NCI-H2081 treated with DMSO at 0.1 percent for 48 hours (cell line): ENCODE measurements at regions not wholly inside any gene's neighbourhood (a gene's known extent, or its start where the extent isn't known, plus 50 kb on each side); places are given as distances from the start of the nearest gene placed in this dataset.
"Not testable (repeated sequence)": the region's sequence is repeated elsewhere in the genome, so short reads cannot be mapped to it uniquely, and the experiment has no call there.

Experiments
- DNase-seq: peaks from one replicate; lab custom pipeline; 2025; lab: John Stamatoyannopoulos, UW

DNA sequence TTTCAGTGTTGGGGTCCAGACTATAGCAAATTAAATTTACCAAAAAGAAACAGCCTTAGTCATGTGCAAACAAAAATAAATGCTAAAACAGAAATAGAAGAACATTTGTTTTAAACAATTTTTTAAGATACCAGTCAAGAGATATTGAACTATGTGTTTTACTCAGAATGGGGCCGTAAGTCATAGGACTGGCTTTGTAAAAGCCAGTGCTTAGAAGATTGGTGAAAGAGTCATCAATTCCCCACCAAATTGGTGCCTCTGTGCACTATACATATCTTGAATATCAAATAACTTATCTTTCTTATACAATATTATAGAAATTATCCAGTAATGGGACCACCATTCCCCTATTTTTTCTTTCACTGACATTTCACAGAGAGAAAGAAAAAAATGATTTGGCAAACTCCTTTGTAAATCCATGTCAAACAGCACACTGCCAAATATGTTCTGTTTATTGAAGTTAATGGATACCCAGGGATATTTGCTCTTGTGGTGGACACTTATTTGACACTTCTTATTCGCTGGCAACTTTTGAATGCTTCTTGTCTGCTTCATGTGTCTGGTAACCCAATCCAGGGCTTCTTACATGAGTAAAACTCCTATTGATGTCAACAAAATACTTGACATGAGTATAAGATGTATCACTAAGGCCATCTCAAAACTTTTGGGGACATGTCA lies 145.7 kb upstream of the PKN2 start:
- DNase-seq, result no peak

DNA sequence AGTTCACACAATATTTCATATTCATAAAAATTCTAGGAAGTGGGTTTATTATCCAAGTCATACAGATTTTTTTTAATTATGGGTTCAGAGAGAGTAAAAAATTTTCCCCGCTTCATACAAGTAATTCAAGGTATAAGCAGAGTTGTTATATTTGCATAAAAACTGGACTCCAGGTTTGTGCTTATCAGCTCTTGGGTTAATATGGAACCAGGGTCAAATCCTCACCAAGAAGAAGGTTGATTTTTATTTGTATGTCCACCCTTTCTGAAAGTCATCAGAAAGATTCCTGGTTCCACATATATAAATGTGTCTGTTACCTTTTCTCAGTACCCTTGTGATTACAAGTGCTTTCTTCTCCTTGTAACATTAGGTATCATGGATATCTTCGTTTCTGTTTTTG lies 143.8 kb upstream of the PKN2 start:
- DNase-seq, result no peak

DNA sequence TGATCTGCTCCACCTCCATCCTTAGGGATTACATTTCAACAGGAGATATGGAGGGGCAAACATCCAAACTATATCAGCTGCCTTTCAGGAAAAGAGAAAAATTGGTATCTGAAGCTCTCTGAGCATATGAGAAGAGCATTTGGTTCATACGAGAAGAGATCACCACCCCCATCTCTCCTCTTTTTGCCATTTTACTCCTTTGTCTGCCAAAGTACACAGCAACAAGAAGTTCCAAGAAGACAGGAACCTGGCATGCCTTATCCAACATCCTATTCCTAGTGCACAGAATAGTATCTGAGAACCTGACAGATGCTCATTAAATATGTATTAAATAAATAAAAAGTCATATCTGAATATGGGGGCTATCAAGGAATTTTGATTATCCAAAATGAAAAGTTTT lies 142.5 kb upstream of the PKN2 start:
- DNase-seq, result no peak

DNA sequence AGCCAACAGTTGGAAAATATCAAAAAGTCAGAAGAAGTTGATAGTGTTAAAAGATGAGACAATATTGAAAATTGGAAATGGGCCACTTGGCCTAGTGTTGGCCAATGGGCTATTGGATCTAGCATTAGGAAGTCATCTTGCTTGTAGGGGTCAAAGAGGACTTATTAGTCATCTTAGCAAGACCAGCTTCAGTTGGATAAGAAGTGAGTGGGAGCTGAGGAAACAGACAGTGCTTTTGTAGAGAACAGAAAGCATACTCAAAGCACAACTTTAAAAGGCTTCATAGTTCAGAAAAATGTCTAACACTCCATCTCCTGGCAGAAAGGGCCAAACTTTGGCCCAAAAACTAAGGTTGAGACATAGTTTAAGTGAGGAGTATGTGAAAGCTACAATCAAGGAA lies 139.9 kb upstream of the PKN2 start:
- no peak for DNase-seq

DNA sequence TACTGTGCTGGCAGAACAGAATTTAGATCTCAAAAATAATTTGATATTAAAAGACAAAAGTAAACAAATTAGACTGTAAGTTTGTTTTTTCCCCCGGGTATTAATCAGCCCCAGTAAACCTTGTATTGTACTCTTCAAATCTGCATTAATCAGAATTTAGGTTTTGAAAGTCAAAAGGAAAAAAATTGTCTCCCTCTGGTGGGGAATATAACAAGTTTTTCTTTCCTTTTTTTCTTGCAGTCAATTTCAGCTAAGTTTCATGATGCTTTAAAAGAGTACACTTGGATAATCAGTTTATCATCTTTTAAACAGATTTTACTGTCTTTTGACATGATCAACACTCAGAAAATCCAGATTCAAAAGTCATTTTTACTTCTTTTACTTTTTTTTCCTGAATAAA lies 134.5 kb upstream of the PKN2 start:
- no peak for DNase-seq

DNA sequence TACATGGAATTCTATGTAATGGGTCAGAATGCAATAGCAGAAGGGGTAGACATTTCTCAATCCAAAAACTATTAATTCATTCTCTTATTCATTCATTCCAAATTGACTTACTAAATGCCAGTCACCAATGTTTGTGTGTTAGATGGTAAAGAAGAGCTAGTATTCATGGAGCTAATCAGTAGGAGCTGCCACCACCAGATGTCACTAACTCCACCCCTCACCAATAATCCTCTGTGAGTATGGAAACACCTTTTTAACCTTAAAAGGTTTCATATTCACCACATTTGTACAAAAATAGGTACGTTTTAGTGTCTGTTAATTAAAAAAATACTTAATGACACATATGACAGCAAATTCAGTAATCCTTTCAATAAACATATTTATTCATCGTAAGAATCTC lies 131.8 kb upstream of the PKN2 start:
- DNase-seq, result no peak

DNA sequence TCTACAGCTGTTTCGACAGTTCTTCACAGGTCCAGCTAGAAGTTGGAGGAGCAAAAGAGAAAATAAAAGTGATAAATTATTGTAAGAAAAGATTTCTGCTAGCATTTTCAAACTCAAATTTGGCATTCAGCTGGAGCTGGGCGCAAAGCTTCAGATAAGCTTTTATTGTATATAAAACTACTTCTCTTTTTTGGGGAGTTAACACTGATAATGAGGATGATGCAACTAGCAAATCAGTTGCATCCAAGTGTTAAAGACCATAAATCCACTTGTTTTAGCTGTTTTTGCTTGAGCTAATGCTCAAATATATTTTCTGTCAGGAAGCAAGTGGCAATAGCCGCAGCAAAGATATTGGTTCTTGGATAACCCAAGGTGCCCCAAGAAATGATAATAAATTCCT lies 127.1 kb upstream of the PKN2 start:
- DNase-seq, result no peak

DNA sequence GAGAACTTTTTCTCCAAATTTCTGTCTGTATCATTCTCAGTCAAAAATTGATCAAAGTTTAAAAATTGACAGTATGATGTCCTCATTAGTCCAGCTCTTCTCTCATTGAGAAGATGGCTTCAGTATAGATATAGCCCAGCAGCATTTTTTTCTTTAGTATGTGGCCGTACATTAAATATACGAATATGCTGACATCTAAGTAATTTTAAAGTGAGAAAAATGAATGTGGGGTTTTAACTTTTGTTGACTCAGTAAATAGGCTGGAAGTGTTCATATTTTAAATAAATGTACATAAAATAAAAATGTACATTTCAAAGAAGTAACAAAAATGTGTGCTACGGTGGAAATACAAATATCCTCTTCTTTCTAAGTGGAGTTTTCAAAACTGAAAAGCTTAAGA lies 123.5 kb upstream of the PKN2 start:
- no peak for DNase-seq

DNA sequence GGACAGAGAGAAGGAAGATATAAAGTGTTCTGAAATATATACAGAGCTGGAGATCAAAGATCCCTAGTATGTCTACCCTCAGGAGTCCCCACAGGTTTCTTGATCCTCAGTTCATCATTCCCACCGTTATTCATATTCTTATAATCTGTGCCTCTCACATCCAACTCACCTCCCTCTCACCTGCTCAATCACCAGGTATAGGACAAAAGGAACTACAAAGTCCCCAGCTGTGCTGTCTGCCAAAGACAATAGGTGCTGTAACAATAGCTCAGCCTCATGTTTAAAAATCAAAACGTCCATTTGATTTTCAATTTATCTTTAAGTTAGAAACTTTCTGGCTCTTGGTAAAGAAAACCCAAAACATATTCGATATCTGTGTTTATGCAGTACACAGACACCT lies 121.1 kb upstream of the PKN2 start:
- DNase-seq, result no peak

DNA sequence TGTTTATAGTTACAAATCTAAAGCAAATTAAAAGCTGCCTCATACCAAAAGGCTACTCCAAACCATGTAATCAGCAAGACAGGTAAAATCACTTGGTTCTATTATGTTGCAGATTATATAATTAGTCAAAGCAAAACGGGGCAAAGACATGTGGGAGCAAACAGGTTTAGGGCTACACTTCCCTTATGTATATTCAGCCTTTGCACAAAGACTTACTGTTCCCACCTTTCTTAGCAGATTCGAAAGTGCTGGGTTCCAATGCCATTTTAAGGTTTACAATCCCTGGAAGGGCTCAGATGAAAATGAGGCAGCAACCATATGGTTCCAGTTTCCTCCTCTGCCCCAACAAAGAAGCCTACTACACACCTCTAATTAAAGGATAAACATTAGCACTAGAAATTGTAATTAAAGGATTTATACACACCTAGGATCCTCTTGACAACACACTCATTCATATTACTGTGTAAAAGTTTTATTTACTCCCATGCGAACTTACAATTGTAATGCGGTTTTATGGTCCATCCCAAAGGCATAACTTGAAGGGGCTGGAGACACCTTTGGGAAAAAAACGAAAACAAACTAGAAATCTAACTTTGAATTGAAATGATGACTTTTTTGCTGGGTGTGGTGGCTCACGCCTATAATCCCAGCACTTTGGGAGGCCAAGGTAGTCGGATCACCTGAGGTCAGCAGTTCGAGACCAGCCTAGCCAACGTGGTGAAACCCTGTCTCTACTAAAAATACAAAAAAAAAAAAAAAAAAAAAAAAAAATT lies 117.3 kb upstream of the PKN2 start:
- DNase-seq, result no peak

DNA sequence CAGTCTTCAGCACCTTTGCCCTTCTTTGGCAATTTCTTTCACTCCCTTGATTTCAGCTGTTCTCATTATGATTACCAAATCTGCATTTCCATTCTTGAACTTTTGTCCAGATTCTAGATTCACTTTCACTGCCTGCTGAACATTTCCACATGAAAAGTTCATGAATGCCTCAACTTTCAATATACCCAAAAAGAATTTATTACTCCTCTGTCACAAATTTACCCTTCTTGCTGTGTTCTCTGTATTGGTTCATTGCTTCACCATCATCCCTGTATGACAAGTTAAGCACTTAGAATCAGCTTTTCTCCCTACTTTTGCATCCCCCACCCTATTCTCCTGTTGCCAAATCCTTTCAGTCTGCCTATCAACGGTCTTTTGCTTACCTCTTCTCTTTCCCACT lies 112.6 kb upstream of the PKN2 start:
- no peak for DNase-seq

DNA sequence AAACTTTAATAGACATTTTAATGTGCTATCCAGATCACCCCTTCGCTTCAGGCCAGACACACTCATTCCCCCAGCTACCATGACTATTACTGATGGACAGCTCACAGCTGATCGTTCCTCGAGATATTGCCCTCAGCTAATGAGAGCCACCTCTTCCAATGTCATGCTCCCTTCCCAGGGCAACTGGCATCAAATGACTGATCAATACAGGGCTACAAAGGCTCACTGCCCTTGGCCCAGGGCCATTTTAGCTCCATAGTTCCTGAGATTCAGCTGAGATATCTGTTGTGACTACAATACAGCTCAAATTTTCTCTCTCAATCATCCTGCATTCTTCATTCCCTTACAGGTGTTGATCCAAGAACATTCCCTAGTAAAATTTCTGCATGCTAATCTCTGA lies 104.5 kb upstream of the PKN2 start:
- DNase-seq, result no peak

DNA sequence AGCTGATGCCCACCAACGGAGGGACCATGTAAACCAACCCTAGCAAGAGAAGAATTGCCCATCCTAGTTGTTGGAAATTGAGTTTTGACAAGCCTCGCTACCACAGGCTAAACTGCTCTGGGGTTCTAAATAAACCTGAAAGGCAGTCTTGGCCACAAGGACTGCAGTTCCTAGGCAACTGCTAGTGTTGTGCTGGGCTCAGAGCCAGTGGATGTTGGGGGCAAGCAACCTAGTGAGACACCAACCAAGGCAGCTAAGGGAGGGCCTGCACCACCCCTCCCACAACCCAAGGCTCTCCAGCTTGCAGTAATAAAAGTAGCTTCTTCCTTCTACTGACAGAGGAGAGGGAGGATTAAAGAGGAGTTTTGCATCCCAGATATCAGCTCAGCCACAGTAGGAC lies 102.4 kb upstream of the PKN2 start:
- no peak for DNase-seq

DNA sequence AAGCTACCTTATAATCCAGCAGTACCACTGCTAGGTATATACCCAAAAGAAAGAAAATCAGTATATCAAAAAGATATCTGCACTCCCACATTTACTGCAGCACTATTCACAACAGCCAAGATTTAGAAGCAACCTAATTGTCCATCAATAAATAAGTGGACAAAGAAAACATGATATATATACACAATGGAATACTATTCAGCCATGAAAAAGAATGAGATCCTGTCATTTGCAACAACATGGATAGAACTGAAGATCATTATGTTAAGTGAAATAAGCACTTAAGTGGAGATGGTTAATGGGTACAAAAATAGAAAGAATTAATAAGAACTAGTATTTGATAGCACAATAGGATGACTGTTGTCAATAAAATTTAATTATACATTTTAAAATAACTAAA lies 90.7 kb upstream of the PKN2 start:
- no peak for DNase-seq

DNA sequence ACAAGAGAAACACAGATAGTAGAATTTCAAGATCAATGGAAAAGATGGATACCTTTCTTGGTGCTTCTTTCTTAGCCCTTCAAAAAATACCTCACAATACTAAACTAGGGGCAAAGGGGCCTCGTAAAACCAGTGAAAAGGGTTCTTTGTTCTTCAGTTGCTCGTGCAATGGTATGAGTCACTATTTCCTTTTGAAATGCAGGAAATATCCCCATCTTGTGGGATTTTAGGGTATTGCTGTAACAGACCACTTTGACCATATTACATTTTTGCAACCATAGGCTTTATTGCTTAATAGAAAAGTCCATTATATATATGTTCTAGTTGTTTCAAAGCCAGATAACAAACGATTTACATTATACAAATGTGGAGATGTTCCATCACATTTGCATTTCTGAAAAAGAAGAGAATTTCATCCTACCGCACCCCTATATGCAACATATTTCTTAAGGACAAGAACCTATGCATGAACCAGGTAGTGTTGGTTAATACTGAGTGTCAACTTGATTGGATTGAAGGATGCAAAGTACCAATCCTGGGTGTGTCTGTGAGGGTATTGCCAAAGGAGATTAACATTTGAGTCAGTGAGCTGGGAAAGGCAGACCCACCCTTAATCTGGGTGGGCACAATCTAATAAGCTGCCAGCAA lies 88.6 kb upstream of the PKN2 start:
- DNase-seq, result no peak

DNA sequence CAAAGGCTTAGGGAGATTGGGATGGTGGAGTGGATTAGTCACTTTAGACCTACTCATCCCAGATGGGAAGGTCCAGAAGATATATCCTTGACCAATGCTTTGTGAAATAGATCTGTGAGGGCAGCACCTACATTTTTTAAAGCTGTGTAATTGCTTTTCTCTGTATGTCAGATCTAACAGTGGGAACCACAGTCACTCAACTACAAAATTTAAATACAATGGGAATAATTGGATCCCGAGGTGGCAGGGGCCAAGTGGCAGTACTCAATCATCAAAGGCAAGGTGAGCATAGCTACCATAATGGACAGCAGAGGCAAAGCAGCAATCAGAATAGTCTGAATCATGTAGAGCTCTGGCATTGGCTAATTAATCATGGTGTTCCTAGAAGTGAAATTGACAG lies 86.1 kb upstream of the PKN2 start:
- not testable (repeated sequence) for DNase-seq

DNA sequence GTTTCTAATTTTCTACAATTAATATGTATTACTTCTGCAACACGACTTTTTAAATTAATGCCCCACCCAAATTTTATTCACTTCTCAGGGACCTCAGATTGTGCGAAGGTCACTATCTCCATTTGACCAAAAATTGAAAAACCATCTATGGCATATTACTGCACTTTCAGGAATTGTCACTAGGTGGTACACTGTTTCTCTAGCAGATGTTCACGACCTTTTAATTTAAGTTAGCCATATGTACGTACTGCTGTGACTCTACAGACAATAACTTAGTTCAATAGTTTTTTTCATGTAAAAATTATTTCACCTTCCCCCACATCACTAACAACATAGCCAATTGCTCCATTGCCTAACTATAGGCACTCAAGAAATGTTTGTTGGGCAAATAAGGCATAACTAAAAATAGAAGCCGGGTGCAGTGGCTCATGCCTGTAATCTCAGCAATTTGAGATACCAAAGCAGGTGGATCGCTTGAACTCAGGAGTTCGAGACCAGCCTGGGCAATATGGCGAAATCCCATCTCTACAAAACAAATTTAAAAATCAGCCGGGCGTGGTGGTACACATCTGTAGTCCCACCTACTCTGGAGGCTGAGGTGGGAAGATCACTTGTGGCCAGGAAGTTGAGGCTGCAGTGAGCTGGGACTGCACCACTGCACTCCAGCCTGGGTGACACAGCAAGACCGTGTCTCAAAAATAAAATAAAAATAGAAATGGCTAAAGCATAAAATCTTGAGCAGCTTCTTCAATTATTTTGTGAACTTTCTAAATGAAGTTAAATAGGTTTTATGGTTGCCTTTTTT lies 75.7 kb upstream of the PKN2 start:
- no peak for DNase-seq

DNA sequence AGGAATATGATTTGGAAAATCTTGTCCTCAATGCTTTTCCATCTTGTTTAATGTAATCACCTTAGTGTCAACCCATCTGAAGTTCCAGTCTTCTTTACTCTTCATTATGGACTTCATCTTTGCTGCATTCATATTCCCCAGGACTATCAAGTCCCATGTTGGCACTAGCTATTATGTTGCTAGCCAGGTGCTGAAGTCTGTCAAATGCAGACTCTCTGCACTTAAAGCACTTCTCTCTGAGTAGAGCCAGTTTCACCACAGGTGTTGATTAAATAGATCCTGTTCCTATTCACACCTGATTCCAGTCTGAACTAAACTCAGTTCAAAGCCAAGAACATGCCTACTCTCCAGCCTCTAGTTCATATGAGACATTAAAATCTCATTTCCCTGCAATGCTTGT lies 75.0 kb upstream of the PKN2 start:
- no peak for DNase-seq

DNA sequence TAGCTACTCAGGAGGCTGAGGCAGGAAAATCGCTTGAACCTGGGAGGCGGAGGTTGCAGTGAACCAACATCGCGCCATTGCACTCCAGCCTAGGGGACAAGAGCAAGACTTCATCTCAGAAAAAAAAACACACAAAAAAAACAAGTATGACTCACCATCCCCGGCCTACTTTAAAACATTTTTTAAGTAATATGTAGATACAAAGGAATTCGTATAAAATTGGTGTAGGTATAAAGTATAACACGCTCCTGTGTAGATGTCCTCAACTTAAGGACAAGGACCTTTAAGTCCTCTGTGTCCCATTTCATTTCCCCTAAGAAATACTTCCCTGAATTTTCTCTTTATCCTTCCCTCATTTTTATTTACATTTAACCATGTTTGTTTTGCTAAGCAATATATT lies 73.4 kb upstream of the PKN2 start:
- DNase-seq, result no peak

DNA sequence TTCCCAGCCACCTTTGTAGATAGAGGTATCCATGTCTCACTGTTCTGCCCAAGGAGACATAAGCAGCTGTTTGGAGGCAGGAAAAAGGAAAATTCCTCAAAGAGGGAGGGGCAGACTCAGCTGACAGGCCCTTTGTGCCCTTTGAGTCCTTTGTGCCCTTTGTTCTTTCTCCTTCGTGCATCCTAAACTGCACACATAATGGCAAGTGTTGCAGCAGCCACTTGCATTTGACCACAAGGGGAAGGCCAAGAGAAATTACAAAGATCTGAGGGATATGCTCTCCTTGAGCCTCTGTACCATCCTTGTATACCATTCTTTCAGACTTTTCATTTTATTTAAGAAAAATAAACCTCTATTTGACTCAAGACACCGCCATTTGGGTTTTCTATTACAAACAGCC lies 71.8 kb upstream of the PKN2 start:
- DNase-seq, result no peak

DNA sequence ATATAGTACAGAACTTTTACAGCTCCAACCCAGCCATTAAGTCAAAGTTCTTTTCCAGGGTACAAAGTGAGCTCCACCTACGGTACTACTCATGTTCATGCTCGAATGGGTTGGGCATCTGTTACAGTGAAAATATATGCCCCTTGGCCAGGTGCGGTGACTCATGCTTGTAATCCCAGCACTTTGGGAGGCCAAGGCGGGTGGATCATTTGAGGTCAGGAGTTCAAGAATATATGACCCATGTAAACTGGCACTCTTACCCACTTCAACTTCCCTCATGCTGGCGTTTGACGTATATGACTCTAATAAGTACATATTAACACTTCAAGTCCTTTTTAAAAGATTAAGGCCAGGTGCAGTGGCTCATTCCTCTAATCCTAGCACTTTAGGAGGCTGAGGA lies 71.3 kb upstream of the PKN2 start:
- no peak for DNase-seq

DNA sequence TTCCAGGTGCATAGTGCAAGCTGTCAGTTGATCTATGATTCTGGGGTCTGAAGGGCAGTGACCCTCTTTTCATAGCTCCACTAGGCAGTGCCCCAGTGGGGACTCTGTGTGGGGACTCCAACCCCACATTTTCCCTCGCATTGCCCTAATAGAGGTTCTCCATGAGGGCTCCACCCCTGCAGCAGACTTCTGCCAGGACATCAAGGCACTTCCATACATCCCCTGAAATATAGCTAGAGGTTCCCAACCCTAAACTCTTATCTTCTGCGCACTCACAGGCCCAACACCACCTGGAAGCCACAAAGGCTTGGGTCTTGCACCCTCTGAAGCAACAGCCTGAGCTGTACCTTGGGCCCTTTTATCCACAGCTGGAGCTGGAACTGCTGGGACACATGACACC lies 65.7 kb upstream of the PKN2 start:
- DNase-seq, result no peak

DNA sequence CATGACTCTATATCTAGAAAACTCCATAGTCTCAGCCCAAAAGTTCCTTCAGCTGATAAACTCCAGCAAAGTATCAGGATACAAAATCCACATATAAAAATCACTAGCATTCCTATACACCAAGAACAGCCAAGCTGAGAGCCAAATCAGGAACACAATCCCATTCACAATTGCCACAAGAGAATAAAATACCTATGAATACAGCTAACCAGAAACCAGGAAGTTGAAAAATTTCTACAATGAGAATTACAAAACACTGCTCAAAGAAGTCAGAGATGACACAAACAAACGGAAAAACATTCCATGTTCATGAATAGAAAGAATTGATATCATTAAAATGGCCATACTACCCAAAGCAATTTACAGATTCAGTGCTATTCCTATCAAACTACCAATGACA lies 61.0 kb upstream of the PKN2 start:
- DNase-seq, result not testable (repeated sequence)
